H9 (cell line): ENCODE measurements at regions not wholly inside any gene's neighbourhood (a gene's known extent, or its start where the extent isn't known, plus 50 kb on each side); places are given as distances from the start of the nearest gene placed in this dataset.

Experiments
- DNase-seq: peaks from one replicate; pipeline ENCODE4 v3.0.0-alpha.2; 2017
- H2AFZ ChIP-seq: one replicate; pipeline ENCODE4 v1.6.1; 2013; ENCODE audit warnings: mild to moderate bottlenecking, low read length, control low read depth, moderate library complexity
- H2AK5ac ChIP-seq: 2 replicates; pipeline ENCODE4 v1.6.1; 2013; ENCODE audit warnings: low read length, control low read depth, mixed read lengths; ENCODE audit not compliant: insufficient read length
- H2BK120ac ChIP-seq: one replicate; pipeline ENCODE4 v1.6.1; 2013; ENCODE audit warnings: low read depth, mild to moderate bottlenecking, low read length, control low read depth, inconsistent platforms; ENCODE audit not compliant: poor library complexity, severe bottlenecking
- H2BK12ac ChIP-seq: 2 replicates; pipeline ENCODE4 v1.6.1; 2013; ENCODE audit warnings: low read length, control low read depth, mixed read lengths, low read depth; ENCODE audit not compliant: insufficient read length
- H2BK15ac ChIP-seq: 2 replicates; pipeline ENCODE4 v1.6.1; 2013; ENCODE audit warnings: low read depth, low read length, control low read depth
- H2BK20ac ChIP-seq: one replicate; pipeline ENCODE4 v1.6.1; 2013; ENCODE audit warnings: low read depth, mild to moderate bottlenecking, low read length, control low read depth, inconsistent platforms; ENCODE audit not compliant: poor library complexity, severe bottlenecking
- H2BK5ac ChIP-seq: 2 replicates; pipeline ENCODE4 v1.6.1; 2013; ENCODE audit warnings: low read length, control low read depth, mixed read lengths; ENCODE audit not compliant: insufficient read length
- H3K14ac ChIP-seq: 2 replicates; pipeline ENCODE4 v1.6.1; 2013; ENCODE audit warnings: low read length, control low read depth; ENCODE audit not compliant: insufficient read depth
- H3K18ac ChIP-seq: 2 replicates; pipeline ENCODE4 v1.6.1; 2013; ENCODE audit warnings: low read depth, mild to moderate bottlenecking, mixed read lengths, low read length, control low read depth; ENCODE audit not compliant: insufficient read length
- H3K23ac ChIP-seq: 2 replicates; pipeline ENCODE4 v1.6.1; 2013; ENCODE audit warnings: low read length, control low read depth, mixed read lengths, low read depth; ENCODE audit not compliant: insufficient read length
- H3K23me2 ChIP-seq: 2 replicates; pipeline ENCODE4 v1.6.1; 2013; ENCODE audit warnings: low read depth, mild to moderate bottlenecking, mixed read lengths, low read length, control low read depth; ENCODE audit not compliant: insufficient read length, poor library complexity, severe bottlenecking
- H3K27ac ChIP-seq: 2 replicates; pipeline ENCODE4 v1.5.1; 2013; ENCODE audit warnings: low read length, control low read depth, mixed read lengths, low read depth; ENCODE audit not compliant: insufficient read length
- H3K27me3 ChIP-seq: 2 replicates; pipeline ENCODE4 v1.6.1; 2013; ENCODE audit warnings: low read length, control low read depth, inconsistent platforms; ENCODE audit not compliant: insufficient read depth
- H3K4ac ChIP-seq: 2 replicates; pipeline ENCODE4 v1.6.1; 2013; ENCODE audit warnings: low read depth, mild to moderate bottlenecking, control low read depth, inconsistent platforms, low read length, moderate library complexity
- H3K4me1 ChIP-seq: 2 replicates; pipeline ENCODE4 v1.6.1; 2013; ENCODE audit warnings: low read length, control low read depth, inconsistent platforms; ENCODE audit not compliant: insufficient read depth
- H3K4me2 ChIP-seq: 2 replicates; pipeline ENCODE4 v1.6.1; 2013; ENCODE audit warnings: low read length, control low read depth, mixed read lengths; ENCODE audit not compliant: insufficient read length, insufficient read depth
- H3K56ac ChIP-seq: 2 replicates; pipeline ENCODE4 v1.6.1; 2013; ENCODE audit warnings: low read depth, mild to moderate bottlenecking, mixed read lengths, low read length, control low read depth; ENCODE audit not compliant: insufficient read length
- H3K79me1 ChIP-seq: 2 replicates; pipeline ENCODE4 v1.6.1; 2013; ENCODE audit warnings: low read depth, mild to moderate bottlenecking, moderate library complexity, low read length, control low read depth, inconsistent platforms; ENCODE audit not compliant: insufficient read depth, poor library complexity, severe bottlenecking
- H3K79me2 ChIP-seq: 2 replicates; pipeline ENCODE4 v1.6.1; 2013; ENCODE audit warnings: low read length, control low read depth, inconsistent platforms; ENCODE audit not compliant: insufficient read depth
- H3K9ac ChIP-seq: 2 replicates; pipeline ENCODE4 v1.6.1; 2013; ENCODE audit warnings: low read length, control low read depth, mixed read lengths; ENCODE audit not compliant: insufficient read length; ENCODE audit errors: extremely low read depth
- H3K9me3 ChIP-seq: one replicate; pipeline ENCODE4 v1.6.1; 2013; ENCODE audit warnings: low read depth, low read length, inconsistent platforms; ENCODE audit not compliant: control insufficient read depth
- H3T11ph ChIP-seq: one replicate; pipeline ENCODE4 v1.6.1; 2013; ENCODE audit warnings: mild to moderate bottlenecking, low read length, control low read depth, inconsistent platforms
- H4K20me1 ChIP-seq: one replicate; pipeline ENCODE4 v1.6.1; 2013; ENCODE audit not compliant: control insufficient read depth, insufficient read length, insufficient read depth
- H4K5ac ChIP-seq: 2 replicates; pipeline ENCODE4 v1.6.1; 2013; ENCODE audit warnings: low read depth, mild to moderate bottlenecking, mixed read lengths, low read length, control low read depth; ENCODE audit not compliant: insufficient read length
- H4K8ac ChIP-seq: replicated peaks from 2 replicates; pipeline ENCODE4 v1.6.1; 2013; ENCODE audit warnings: low read length, control low read depth, mixed read lengths, low read depth; ENCODE audit not compliant: insufficient read length
- H4K91ac ChIP-seq: 2 replicates; pipeline ENCODE4 v1.6.1; 2013; ENCODE audit warnings: low read depth, mild to moderate bottlenecking, moderate library complexity, mixed read lengths, low read length, control low read depth; ENCODE audit not compliant: insufficient read length
- H3K27ac Mint-ChIP-seq, 3 experiments: 2 replicates in 2 of 3; 3 replicates in 1 of 3; pipeline ENCODE4 v1.8.0; 2020 to 2021; ENCODE audit warnings: mixed read lengths in 3 of 3, mild to moderate bottlenecking in 1 of 3, moderate library complexity in 1 of 3
- H3K27me3 Mint-ChIP-seq: 2 replicates; pipeline ENCODE4 v1.8.0; 2021; ENCODE audit warnings: low read depth, mild to moderate bottlenecking, moderate library complexity, mixed read lengths
- H3K36me3 Mint-ChIP-seq, 3 experiments: 2 replicates in 2 of 3; 3 replicates in 1 of 3; pipeline ENCODE4 v1.8.0; 2020 to 2021; ENCODE audit warnings: low read depth in 3 of 3, mixed read lengths in 3 of 3; ENCODE audit not compliant: insufficient read depth in 1 of 3
- H3K4me1 Mint-ChIP-seq, 2 experiments: 2 replicates each; pipeline ENCODE4 v1.8.0; 2020; ENCODE audit warnings: mixed read lengths in 2 of 2
- H3K4me3 Mint-ChIP-seq, 2 experiments: 2 replicates in 1 of 2; 3 replicates in 1 of 2; pipeline ENCODE4 v1.8.0; 2020 to 2021; ENCODE audit warnings: mild to moderate bottlenecking in 2 of 2, mixed read lengths in 2 of 2, moderate library complexity in 1 of 2
- H3K9me3 Mint-ChIP-seq, 2 experiments: 2 replicates in 1 of 2; 3 replicates in 1 of 2; pipeline ENCODE4 v1.8.0; 2020; ENCODE audit warnings: mild to moderate bottlenecking in 2 of 2, mixed read lengths in 2 of 2, moderate library complexity in 1 of 2
- WGBS: extraction: QIAGEN DNeasy Blood & Tissue Kit; methylation state at CpG from one replicate; pipeline ENCODE4 v1.1.7; 2013; ENCODE audit warnings: missing lambda C conversion rate, low lambda C conversion rate, mixed read lengths; ENCODE audit not compliant: insufficient read length; ENCODE audit errors: extremely low coverage; 5-methylcytosine and 5-hydroxymethylcytosine counted together
- TF ChIP-seq, protein P1 (sequence below): fragments of 200-600 bp; sonication (generic); conservative IDR thresholded peaks from 3 replicates; pipeline ENCODE4 v1.8.0; 2021; ENCODE audit warnings: antibody characterized with exemption, mild to moderate bottlenecking

DNA sequence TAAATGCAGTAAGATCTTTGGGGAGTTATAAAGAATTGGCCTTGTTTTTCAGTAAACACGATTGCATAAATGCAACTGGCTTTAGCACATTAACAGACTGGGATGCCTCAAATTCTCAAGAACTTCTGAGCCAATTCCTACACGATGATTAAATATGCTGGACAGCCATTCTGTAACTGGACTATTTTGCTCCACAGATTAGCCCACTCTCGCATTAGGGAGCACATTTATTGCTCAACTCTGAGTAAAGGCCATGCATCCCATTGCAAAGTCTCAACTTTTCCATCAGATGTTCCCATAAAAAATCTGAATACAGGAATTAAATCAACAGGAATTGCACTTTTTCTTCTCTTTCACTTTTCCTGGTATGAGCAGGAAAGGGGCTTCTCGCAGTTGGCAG lies 66.7 kb upstream of the PRICKLE2 start:
- Histone ChIP-seq H3K14ac (no peak overlapping the region), H3K79me1 (no peaks in the 10 kb centered on the region), H3K4me2 (no peak overlapping the region), H2BK20ac (no peak overlapping the region), H3K4me1 (no peaks in the 10 kb centered on the region; the same call in 1 of the 2 replicates), H3K9me3 (peaks cover 2% of the 10 kb centered on the region), H3K27ac (no peak overlapping the region), H3K23ac (no peak overlapping the region), H4K91ac (no peak overlapping the region), H3T11ph (no peak overlapping the region), H2BK12ac (no peak overlapping the region), H2BK5ac (no peak overlapping the region), H3K4ac (no peak overlapping the region), H2AFZ (no peak overlapping the region), H2BK15ac (no peak overlapping the region), H2BK120ac (no peak overlapping the region), H2AK5ac (no peak overlapping the region), H3K56ac (no peak overlapping the region), H4K8ac (no peak overlapping the region), H3K23me2 (no peaks in the 10 kb centered on the region), H3K18ac (no peak overlapping the region), H3K79me2 (no peaks in the 10 kb centered on the region), H3K9ac (no peak overlapping the region), H4K20me1 (no peaks in the 10 kb centered on the region), H3K27me3 (no peaks in the 10 kb centered on the region), H4K5ac (no peak overlapping the region)
- TF ChIP-seq, protein P1, sequence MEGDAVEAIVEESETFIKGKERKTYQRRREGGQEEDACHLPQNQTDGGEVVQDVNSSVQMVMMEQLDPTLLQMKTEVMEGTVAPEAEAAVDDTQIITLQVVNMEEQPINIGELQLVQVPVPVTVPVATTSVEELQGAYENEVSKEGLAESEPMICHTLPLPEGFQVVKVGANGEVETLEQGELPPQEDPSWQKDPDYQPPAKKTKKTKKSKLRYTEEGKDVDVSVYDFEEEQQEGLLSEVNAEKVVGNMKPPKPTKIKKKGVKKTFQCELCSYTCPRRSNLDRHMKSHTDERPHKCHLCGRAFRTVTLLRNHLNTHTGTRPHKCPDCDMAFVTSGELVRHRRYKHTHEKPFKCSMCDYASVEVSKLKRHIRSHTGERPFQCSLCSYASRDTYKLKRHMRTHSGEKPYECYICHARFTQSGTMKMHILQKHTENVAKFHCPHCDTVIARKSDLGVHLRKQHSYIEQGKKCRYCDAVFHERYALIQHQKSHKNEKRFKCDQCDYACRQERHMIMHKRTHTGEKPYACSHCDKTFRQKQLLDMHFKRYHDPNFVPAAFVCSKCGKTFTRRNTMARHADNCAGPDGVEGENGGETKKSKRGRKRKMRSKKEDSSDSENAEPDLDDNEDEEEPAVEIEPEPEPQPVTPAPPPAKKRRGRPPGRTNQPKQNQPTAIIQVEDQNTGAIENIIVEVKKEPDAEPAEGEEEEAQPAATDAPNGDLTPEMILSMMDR, result no peak
- peaks cover 0 to 5% (median 5%) of the 10 kb centered on the region in 3 experiments; a peak in 3 of 7 replicates for H3K36me3 Mint-ChIP-seq
- H3K4me1 Mint-ChIP-seq, result peaks cover 0 to 2% of the 10 kb centered on the region in 2 experiments; a peak in 1 of 4 replicates
- no peak overlapping the region for H3K27ac Mint-ChIP-seq
- no peaks in the 10 kb centered on the region for H3K27me3 Mint-ChIP-seq
- WGBS, result no CpG with 5 or more reads among the region's 4 CpGs
- peaks cover 5 to 6% of the 10 kb centered on the region in 2 experiments; a peak in 4 of 5 replicates for H3K9me3 Mint-ChIP-seq
- no peak for DNase-seq
- H3K4me3 Mint-ChIP-seq, result no peak overlapping the region
